GM12892 (cell line): ENCODE measurements at regions not wholly inside any gene's neighbourhood (a gene's known extent, or its start where the extent isn't known, plus 50 kb on each side); places are given as distances from the start of the nearest gene placed in this dataset.
A peak's percentile ranks its signal among the peaks of the same experiment; 100 is the strongest.

Experiments
- DNase-seq: peaks from one replicate; pipeline ENCODE4 v3.0.0; 2011; ENCODE audit not compliant: insufficient read length
- FAIRE-seq: peaks from 2 replicates; lab custom pipeline; 2011; peaks lifted over from hg19 to GRCh38; lab: Jason Lieb, UNC
- POLR2A ChIP-seq: IDR thresholded peaks from 2 replicates; pipeline ENCODE4 v1.6.1; 2011; ENCODE audit warnings: low read depth, low read length, control low read depth
- POLR2AphosphoS5 ChIP-seq: IDR thresholded peaks from 2 replicates; pipeline ENCODE4 v1.6.1; 2011; ENCODE audit warnings: low read depth, low read length, control low read depth
- TAF1 ChIP-seq: IDR thresholded peaks from 2 replicates; pipeline ENCODE4 v1.6.1; 2011; ENCODE audit warnings: low read depth, mild to moderate bottlenecking, control low read depth, low read length, borderline replicate concordance

DNA sequence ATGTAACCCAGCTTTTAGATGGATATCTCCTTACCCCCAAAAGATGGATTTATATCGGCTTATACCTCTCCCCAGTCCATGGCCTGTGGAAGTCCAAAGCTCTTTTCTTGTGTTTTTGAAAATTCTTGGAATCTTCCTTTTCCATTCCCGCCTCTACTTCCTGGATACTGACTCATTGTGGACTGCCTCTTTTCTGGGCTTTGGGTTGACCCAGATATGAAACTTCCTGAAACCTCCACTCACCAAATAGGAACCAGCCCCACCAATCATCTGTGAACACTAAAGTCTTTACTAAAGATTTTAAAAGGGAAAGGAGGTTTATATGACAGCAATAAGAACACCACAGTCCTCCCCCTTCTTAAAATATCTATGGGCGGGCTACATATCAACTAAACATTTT is 163.4 kb upstream of the SYN3 start:
- no peak for FAIRE-seq
- no peak for DNase-seq
- no peak for TF ChIP-seq POLR2AphosphoS5
- no peak for TF ChIP-seq POLR2A
- TF ChIP-seq TAF1: no peak

DNA sequence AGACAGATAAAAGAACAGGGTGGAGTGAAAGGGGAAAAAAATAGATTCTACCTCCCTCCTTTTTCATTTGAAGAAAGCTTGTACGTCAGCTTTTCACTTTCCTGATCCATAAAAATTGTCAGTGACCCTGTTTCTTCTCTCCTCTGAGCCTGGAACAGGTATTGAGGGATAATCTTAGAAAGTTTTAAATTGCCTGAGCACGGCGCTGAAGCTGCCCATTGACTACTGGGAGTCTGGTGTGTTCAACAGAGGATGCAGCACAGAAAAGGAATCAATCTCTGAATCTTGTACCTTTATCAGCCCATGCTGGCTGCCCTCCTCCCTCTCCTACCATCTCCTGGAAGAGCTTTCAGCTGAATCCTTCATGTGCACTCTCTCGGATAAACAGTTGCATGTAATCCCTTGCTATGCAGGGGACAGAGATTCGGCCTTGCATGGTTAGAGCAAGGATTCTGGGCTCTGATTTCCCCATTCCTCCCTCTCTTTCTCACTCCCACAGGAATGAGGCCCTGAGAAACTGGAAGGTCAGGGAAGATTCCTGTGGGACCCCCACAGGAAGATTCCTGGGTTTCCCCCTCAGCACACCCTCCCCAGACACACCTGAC is 162.4 kb upstream of the SYN3 start:
- TF ChIP-seq POLR2AphosphoS5 (no peak), TAF1 (no peak), POLR2A (no peak)
- DNase-seq: no peak
- FAIRE-seq: no peak

DNA sequence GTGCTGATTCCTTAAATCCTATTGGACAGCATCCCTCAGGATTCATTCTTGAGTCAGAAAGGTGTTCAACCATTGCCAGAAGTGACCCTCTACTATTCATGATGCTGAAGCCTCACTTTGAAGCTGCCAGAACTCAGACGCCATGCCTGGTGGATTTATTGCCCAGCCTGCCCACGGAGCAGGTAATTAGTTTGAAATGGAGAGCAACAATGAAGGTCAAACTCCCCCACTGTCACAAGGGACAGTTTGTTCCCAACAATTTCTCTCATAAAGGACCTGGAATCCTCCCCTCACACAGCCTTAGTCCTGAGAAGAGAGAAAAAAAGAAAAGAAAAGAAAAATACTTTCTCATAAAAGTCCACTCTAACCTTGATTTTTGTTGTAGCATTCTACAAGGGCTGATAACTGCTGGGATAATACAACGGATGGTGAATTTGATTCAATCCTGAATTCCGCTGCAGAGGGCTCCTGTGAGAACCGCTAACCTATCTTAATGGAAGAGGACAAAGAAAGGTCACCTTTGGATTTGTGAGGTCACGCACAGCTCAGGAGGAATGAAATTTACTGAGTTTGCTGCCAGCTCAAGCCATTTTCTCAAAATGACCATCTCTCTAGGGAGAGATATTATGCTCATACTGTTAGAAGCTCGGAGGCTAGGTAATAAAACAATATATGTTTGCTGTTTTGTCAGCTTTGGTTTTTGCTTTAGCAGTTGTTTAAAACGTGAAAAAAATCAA is 161.6 kb upstream of the SYN3 start:
- DNase-seq (no peak), FAIRE-seq (no peak)
- TF ChIP-seq POLR2A (no peak), POLR2AphosphoS5 (no peak), TAF1 (no peak)

DNA sequence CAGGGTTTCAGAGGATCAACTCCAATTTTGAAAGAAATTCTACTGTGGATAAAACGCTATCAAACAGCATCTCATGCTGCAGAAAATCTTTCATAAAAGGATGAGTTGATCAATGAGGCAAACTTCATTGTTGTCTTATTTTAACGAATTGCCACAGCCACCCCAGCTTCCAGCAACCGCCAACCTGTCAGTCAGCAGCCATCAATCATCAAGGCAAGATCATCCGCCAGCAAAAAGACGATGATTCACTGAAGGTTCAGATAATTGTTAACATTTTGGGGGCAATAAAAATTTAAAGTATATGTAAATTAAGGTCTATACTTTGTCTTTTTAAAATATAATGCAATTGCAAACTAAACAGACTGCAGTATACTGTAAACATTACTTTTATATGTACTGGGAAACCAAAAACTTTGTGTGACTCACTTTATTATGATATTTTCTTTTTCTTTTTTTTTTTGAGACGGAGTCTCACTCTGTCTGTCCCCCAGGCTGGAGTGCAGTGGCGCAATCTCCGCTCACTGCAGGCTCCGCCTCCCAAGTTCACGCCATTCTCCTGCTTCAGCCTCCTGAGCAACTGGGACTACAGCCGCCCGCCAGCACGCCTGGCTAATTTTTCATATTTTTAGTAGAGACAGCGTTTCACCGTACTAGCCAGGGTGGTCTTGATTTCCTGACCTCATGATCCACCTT is 155.3 kb upstream of the SYN3 start:
- DNase-seq (no peak), FAIRE-seq (no peak)
- TF ChIP-seq TAF1 (no peak), POLR2A (no peak), POLR2AphosphoS5 (no peak)

DNA sequence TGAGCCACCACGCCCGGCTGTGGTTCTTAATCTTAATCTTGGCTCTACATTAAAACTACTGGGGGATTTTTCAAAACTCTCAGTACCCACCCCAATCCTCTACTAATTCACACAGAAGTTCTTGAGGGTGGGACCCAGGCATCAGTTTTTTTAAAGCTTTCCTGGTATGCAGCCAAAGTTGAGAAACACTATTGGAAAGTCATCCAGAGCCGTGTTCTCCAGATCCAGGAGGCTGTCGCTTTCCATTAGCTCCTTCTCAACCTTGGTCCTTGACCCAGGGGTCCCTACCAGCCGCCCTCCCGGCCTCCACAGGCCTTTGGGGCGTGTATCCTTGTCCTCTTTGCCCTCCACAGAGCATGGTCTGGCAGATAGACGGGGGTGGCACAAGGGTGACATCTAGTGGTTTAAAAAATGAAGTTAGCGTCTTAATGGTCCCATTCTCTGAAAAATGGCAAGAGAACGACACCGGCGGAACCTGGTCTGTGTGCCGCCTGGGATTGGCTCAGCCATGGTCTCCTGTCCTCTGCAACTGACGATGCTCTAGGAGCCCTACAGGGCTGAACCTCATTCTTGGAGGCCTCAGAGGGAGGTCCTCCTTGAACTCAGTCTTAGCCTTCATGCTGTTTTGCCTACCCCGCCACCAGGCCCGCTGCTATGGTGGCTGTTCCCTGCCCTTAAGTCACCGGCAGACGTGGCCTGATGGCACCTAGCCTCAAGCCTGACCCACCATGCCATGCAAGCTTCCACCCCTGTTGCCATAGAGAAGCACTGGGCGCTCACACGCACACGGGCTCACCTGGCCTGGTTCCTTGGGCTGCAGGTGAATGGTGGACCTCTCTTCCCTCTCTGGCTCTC is 152.0 kb upstream of the SYN3 start:
- FAIRE-seq (peak; percentile 62), DNase-seq (peak; percentile 58)
- TF ChIP-seq POLR2AphosphoS5: no peak
- no peak for TF ChIP-seq POLR2A
- no peak for TF ChIP-seq TAF1

DNA sequence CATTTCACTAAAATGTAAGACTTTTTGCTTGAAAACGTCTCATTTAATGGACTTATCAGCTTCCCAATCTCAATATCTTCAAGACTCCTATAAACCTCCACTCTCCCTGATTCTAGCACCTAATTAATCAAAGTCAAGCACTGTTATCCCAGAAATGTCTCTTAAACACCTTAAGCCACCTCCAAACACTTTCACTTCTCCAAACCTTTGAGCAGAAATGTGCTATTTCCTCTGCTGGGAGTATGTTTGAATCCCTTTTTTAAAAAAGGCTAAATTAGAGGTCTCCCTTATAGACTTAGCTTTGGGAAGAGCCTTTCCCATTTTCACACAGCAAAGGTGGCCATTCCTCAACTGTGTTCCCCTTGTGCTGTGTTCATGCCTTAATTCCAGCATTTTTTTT is 146.2 kb upstream of the SYN3 start:
- no peak for TF ChIP-seq POLR2AphosphoS5
- DNase-seq: no peak
- no peak for FAIRE-seq

DNA sequence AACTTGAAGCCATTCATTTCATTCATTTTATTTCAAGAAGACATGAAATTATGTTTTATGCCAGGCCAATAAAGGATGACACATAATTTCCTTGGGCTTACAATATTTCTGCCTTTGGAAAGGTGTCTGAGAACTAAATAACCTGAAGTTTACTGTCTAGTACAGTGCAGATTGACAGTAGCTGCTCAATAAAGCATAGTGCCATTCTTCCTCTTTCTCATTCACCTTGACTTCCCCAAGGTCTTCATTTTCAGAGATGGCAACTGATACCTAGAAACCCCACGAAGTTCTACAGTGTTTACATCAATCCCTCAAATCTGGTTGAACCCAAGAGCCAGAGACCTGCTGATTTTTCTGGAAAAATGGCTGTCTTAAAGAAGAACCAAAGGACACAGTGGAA is 144.3 kb upstream of the SYN3 start:
- FAIRE-seq (no peak), DNase-seq (no peak)
- TF ChIP-seq POLR2AphosphoS5 (no peak), POLR2A (no peak), TAF1 (no peak)

DNA sequence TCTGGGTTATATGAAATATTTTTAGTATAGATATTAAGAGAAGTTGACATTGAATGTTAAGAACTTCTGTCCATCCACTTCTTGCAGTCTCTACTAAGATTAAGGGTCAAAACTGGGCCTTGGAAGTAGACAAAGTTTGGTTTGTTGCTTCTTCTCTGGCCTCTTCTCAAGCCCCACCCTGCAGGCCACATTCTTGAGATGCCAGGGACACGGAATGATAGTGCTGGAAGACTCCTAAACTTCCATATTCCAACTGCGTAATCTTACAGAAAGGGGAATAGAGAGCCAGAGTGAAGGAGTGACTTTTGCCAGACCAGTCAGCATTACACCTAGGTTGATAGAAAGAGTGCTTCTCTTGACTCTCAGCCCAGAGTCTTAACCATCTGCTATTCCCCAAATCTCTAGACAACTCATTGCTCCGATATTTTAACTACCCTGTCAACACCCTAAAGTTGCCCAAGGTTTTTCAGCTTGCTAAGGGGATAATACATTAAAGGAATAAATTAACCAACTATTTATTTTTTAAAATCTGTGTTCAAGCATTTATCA is 136.4 kb upstream of the SYN3 start:
- DNase-seq (no peak), FAIRE-seq (no peak)
- TF ChIP-seq TAF1 (no peak), POLR2A (no peak), POLR2AphosphoS5 (no peak)

DNA sequence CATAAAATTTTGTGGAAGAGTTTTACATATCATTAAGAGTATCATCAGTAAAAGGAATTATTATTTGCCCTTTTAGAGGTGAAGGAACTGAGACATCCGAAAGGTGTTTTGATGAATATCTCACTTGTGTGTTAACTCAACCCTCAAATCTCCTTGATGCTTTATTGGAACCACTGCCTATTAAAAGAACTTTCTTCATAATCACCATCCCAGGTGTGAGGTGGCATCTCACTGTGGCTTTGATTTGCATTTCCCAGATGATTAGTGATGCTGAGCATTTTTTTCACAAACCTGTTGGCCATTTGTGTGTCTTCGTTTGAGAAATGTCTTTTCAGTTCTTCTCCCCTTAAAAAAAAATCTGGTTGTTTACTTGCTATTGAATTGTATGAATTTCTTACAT is 134.0 kb upstream of the SYN3 start:
- FAIRE-seq (no peak), DNase-seq (no peak)

DNA sequence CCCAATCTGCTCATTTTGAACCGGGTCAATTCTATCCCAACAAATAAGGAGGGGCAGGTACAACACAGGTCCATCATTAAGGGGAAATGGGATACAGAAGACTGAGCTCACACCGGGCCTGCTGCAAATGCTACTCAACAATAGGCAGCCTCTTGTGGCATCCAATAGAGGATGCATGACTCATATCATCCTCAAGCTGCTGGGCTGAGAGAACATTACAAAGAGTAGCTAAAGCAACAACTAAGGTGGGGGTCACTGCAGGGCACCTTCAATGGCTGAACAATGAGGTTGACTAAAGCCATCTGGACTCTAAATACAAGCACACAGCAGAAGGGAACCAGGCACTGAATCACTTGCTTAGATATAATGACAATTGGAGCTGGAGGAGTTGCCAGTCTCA is 130.1 kb upstream of the SYN3 start:
- DNase-seq: no peak
- no peak for TF ChIP-seq POLR2A
- no peak for TF ChIP-seq TAF1
- TF ChIP-seq POLR2AphosphoS5: no peak
- FAIRE-seq: no peak

More for the DNA sequence above, 134.0 kb upstream of the SYN3 start:
- TF ChIP-seq TAF1 (no peak), POLR2A (no peak), POLR2AphosphoS5 (no peak)

DNA sequence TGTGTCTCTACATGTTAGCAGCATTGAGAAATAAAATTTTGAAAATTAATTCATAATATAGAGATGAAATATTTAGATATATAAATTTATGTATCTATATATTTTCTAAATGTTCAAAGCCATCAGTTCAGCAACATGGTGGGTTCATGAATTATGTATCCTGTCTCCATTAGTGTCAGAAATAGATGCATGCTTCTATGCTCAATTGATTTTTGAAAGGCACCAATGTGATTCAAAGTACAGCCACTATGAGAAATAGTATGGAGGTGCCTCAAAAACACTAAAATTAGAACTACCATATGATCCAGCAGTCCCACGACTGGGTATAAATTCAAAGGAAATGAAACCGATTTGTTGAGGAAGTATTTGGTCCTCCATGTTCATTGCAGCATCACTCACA is 128.6 kb upstream of the SYN3 start:
- DNase-seq (no peak), FAIRE-seq (no peak)
- TF ChIP-seq TAF1: no peak
- no peak for TF ChIP-seq POLR2A
- TF ChIP-seq POLR2AphosphoS5: no peak
